Smooth muscle cell (in vitro differentiated cells): ENCODE measurements at regions not wholly inside any gene's neighbourhood (a gene's known extent, or its start where the extent isn't known, plus 50 kb on each side); places are given as distances from the start of the nearest gene placed in this dataset.
"Not testable (repeated sequence)": the region's sequence is repeated elsewhere in the genome, so short reads cannot be mapped to it uniquely, and the experiment has no call there.

ENCODE experiments used
- DNase-seq: peaks from one replicate; lab custom pipeline; 2025; ENCODE audit not compliant: unreplicated experiment; lab: John Stamatoyannopoulos, UW
- H2AFZ ChIP-seq: fragments of 200-600 bp; sonication (generic); 2 replicates; pipeline ENCODE4 v1.6.0; 2016; ENCODE audit warnings: antibody characterized with exemption, low read depth, mild to moderate bottlenecking
- H3F3A ChIP-seq: fragments of 200-600 bp; sonication (generic); 2 replicates; pipeline ENCODE4 v1.6.0; 2017; ENCODE audit warnings: antibody characterized with exemption, low read depth
- H3K27ac ChIP-seq: fragments of 200-600 bp; sonication (generic); 2 replicates; pipeline ENCODE4 v1.5.1; 2016; ENCODE audit warnings: low read depth, mild to moderate bottlenecking
- H3K27me3 ChIP-seq: fragments of 200-600 bp; sonication (generic); 2 replicates; pipeline ENCODE4 v1.6.1; 2016; ENCODE audit warnings: low read depth, mild to moderate bottlenecking
- H3K36me3 ChIP-seq: fragments of 200-600 bp; sonication (generic); 2 replicates; pipeline ENCODE4 v1.5.1; 2016; ENCODE audit warnings: low read depth
- H3K4me1 ChIP-seq: fragments of 200-600 bp; sonication (generic); 2 replicates; pipeline ENCODE4 v1.5.1; 2016; ENCODE audit warnings: low read depth
- H3K4me2 ChIP-seq: fragments of 200-600 bp; sonication (generic); 2 replicates; pipeline ENCODE4 v1.6.0; 2016; ENCODE audit warnings: mild to moderate bottlenecking
- H3K4me3 ChIP-seq: fragments of 200-600 bp; sonication (generic); 2 replicates; pipeline ENCODE4 v1.5.1; 2016; ENCODE audit warnings: mild to moderate bottlenecking
- H3K79me2 ChIP-seq: fragments of 200-600 bp; sonication (generic); 2 replicates; pipeline ENCODE4 v1.6.0; 2016; ENCODE audit warnings: low read depth, mild to moderate bottlenecking
- H3K9ac ChIP-seq: fragments of 200-600 bp; sonication (generic); 2 replicates; pipeline ENCODE4 v1.6.0; 2016; ENCODE audit warnings: low read depth
- H3K9me3 ChIP-seq: fragments of 200-600 bp; sonication (generic); replicated peaks from 2 replicates; pipeline ENCODE4 v1.5.1; 2016; ENCODE audit warnings: low read depth
- H4K20me1 ChIP-seq: fragments of 200-600 bp; sonication (generic); 2 replicates; pipeline ENCODE4 v1.6.0; 2016; ENCODE audit warnings: low read depth
- CTCF ChIP-seq: fragments of 200-600 bp; sonication (generic); IDR thresholded peaks from 2 replicates; pipeline ENCODE4 v1.5.1; 2017; ENCODE audit warnings: borderline replicate concordance, mild to moderate bottlenecking, antibody characterized with exemption; ENCODE audit not compliant: insufficient read depth, poor library complexity, severe bottlenecking
- WGBS: methylation state at CpG from one replicate; pipeline ENCODE4 v1.1.7; 2016; ENCODE audit warnings: low lambda C conversion rate; 5-methylcytosine and 5-hydroxymethylcytosine counted together

- Histone ChIP-seq H3K9me3 (no peaks in the 10 kb centered on the region), H3K4me2 (no peak overlapping the region), H3K9ac (no peak overlapping the region), H4K20me1 (no peaks in the 10 kb centered on the region), H3K79me2 (no peaks in the 10 kb centered on the region), H3K4me1 (no peaks in the 10 kb centered on the region), H3K27me3 (no peaks in the 10 kb centered on the region), H3K27ac (peak overlapping the region; percentile 56), H2AFZ (no peak overlapping the region), H3K4me3 (no peak overlapping the region), H3F3A (peaks cover 3% of the 10 kb centered on the region), H3K36me3 (no peaks in the 10 kb centered on the region)
- no peak for DNase-seq
- no peak for TF ChIP-seq CTCF
- 85% methylated on average over 1 of the region's 1 CpG for WGBS
Observed at GRCh38 chr18:22704586-22704918, 228.6 kb upstream of the RBBP8 start.

- no peak for TF ChIP-seq CTCF
- no peak overlapping the region for H3K9ac ChIP-seq
- 42% methylated on average over 1 of the region's 1 CpG for WGBS
- H2AFZ ChIP-seq, result no peak overlapping the region
- no peaks in the 10 kb centered on the region for H4K20me1 ChIP-seq
- H3K27ac ChIP-seq, result peak overlapping the region; percentile 56
- no peaks in the 10 kb centered on the region for H3K9me3 ChIP-seq
- no peak overlapping the region for H3K4me2 ChIP-seq
- no peak overlapping the region for H3K4me3 ChIP-seq
- H3K36me3 ChIP-seq, result no peaks in the 10 kb centered on the region
- no peak for DNase-seq
- H3F3A ChIP-seq, result peaks cover 3% of the 10 kb centered on the region
- no peaks in the 10 kb centered on the region for H3K79me2 ChIP-seq
- H3K27me3 ChIP-seq, result no peaks in the 10 kb centered on the region
- peaks cover 4% of the 10 kb centered on the region for H3K4me1 ChIP-seq
Observed at GRCh38 chr18:22705328-22705727, 227.8 kb upstream of the RBBP8 start.

- 95% methylated on average over 3 of the region's 3 CpGs for WGBS
- H3F3A ChIP-seq, H3K9me3 ChIP-seq, H3K4me1 ChIP-seq, H3K36me3 ChIP-seq, H3K4me2 ChIP-seq, H3K9ac ChIP-seq, H3K79me2 ChIP-seq, H4K20me1 ChIP-seq, H3K4me3 ChIP-seq, H3K27me3 ChIP-seq, H2AFZ ChIP-seq, DNase-seq: not testable (repeated sequence)
- H3K27ac ChIP-seq, result peak overlapping the region; percentile 50
Observed at GRCh38 chr18:22706025-22706424, 227.1 kb upstream of the RBBP8 start.

GRCh38 chr18:22709288-22710060 is 223.7 kb upstream of the RBBP8 start:
- Histone ChIP-seq H3K4me1 (peaks cover 23% of the 10 kb centered on the region), H3K4me2 (peak overlapping the region; percentile 81), H3F3A (peaks cover 3% of the 10 kb centered on the region), H3K36me3 (no peaks in the 10 kb centered on the region), H3K27me3 (no peaks in the 10 kb centered on the region), H3K79me2 (no peaks in the 10 kb centered on the region), H3K27ac (peak overlapping the region; percentile 88), H3K9ac (no peak overlapping the region), H3K4me3 (no peak overlapping the region), H2AFZ (no peak overlapping the region), H3K9me3 (no peaks in the 10 kb centered on the region), H4K20me1 (no peaks in the 10 kb centered on the region)
- TF ChIP-seq CTCF, result no peak
- DNase-seq, result no peak
- WGBS, result 70% methylated on average over 5 of the region's 5 CpGs
